Ascending aorta (tissue), 2 donors: ENCODE measurements at regions not wholly inside any gene's neighbourhood (a gene's known extent, or its start where the extent isn't known, plus 50 kb on each side); places are given as distances from the start of the nearest gene placed in this dataset.

Source experiments
- DNase-seq, 2 donors: peaks; one replicate each; pipeline ENCODE4 v3.0.0-alpha.2; 2019; ENCODE audit warnings: low spot score in 2 of 2
- H3K27ac ChIP-seq, 2 donors: fragments of 200-600 bp; sonication (generic); one replicate each; pipeline ENCODE4 v1.5.1; 2016 to 2017; ENCODE audit warnings: mild to moderate bottlenecking in 1 of 2
- H3K27me3 ChIP-seq: fragments of 200-600 bp; sonication (generic); one replicate; pipeline ENCODE4 v1.5.1; 2017
- H3K36me3 ChIP-seq, 2 donors: fragments of 200-600 bp; sonication (generic); one replicate each; pipeline ENCODE4 v1.5.1; 2016
- H3K4me1 ChIP-seq, 2 donors: fragments of 200-600 bp; sonication (generic); one replicate each; pipeline ENCODE4 v1.5.1; 2016 to 2017; ENCODE audit warnings: mild to moderate bottlenecking in 1 of 2
- H3K4me3 ChIP-seq, 2 donors: fragments of 200-600 bp; sonication (generic); one replicate each; pipeline ENCODE4 v1.5.1; 2016 to 2017; ENCODE audit warnings: mild to moderate bottlenecking in 1 of 2
- H3K9me3 ChIP-seq, 2 donors: fragments of 200-600 bp; sonication (generic); one replicate each; pipeline ENCODE4 v1.5.1; 2016
- intact Hi-C: fragments of 100-400 bp; cut with DNase I; formaldehyde crosslinking; loops from one replicate; pipeline ENCODE4 v1.15.1; 2023
- TF ChIP-seq, protein P1 (sequence below), 3 experiments: fragments of 200-600 bp in 2 of 3; fragments of 450-650 bp in 1 of 3; sonication (generic) in 2 of 3; IDR thresholded peaks; one replicate each; pipeline ENCODE4 v1.5.1; 2016 to 2019; ENCODE audit warnings: antibody characterized with exemption in 3 of 3, mild to moderate bottlenecking in 1 of 3, moderate library complexity in 1 of 3

- no peaks in the 10 kb centered on the region for H3K9me3 ChIP-seq
- no peak overlapping the region for H3K4me3 ChIP-seq
- no peaks in the 10 kb centered on the region for H3K4me1 ChIP-seq
- TF ChIP-seq, protein P1, sequence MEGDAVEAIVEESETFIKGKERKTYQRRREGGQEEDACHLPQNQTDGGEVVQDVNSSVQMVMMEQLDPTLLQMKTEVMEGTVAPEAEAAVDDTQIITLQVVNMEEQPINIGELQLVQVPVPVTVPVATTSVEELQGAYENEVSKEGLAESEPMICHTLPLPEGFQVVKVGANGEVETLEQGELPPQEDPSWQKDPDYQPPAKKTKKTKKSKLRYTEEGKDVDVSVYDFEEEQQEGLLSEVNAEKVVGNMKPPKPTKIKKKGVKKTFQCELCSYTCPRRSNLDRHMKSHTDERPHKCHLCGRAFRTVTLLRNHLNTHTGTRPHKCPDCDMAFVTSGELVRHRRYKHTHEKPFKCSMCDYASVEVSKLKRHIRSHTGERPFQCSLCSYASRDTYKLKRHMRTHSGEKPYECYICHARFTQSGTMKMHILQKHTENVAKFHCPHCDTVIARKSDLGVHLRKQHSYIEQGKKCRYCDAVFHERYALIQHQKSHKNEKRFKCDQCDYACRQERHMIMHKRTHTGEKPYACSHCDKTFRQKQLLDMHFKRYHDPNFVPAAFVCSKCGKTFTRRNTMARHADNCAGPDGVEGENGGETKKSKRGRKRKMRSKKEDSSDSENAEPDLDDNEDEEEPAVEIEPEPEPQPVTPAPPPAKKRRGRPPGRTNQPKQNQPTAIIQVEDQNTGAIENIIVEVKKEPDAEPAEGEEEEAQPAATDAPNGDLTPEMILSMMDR (IDR thresholded peaks at IDR 0.05): no peak
- H3K27ac ChIP-seq: no peak overlapping the region
- H3K36me3 ChIP-seq: no peaks in the 10 kb centered on the region
- intact Hi-C loops: no loop called here
- no peak for DNase-seq
- H3K27me3 ChIP-seq: no peaks in the 10 kb centered on the region
Measured at GRCh38 chr2:146370826-146371225, 1474.0 kb upstream of the ACVR2A start.

DNA sequence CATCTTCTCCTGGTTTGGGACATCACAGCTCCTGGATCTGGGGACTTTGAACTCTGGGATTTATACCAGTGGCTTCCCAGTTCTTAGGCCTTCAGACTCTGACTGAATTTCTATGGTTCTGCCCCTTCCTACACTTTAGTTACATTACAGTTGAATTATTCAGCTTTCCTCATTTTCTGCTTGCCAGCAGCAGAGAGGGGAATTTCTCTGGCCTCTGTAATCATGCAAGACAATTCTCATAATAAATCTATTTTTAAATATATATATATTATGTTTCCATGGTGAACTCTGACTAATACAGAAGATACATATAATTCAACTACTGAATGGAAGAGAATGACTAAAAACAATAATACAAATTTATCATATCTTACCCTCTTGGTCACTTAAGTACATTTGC lies 1478.6 kb upstream of the ACVR2A start:
- TF ChIP-seq, protein P1 (IDR thresholded peaks at IDR 0.05): no peak
- intact Hi-C loops: no loop called here

DNA sequence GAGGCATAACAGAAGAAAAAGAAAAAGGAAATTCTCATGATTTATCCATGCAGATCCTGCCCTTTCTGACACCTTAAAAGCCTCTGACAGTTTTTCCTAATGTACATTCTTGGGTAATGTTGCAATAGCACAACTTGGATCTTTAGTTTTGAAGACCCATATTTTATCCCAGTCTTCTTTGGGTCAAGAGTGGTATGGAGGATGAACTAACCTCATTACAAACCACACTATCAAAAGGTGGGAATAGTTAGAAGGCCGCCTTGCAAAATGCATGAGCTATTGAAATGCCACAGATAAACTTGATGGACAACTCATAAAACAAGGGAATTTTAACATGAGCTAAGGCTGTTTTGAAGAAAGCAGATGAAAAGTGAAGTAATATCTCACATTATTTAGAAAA lies 1479.8 kb upstream of the ACVR2A start:
- Histone ChIP-seq H3K9me3 (no peaks in the 10 kb centered on the region), H3K27ac (no peak overlapping the region), H3K4me3 (no peak overlapping the region), H3K36me3 (no peaks in the 10 kb centered on the region), H3K4me1 (no peaks in the 10 kb centered on the region), H3K27me3 (no peaks in the 10 kb centered on the region)
- intact Hi-C loops: no loop called here
- DNase-seq: no peak
- TF ChIP-seq, protein P1 (IDR thresholded peaks at IDR 0.05): no peak

More for the DNA sequence above, 1478.6 kb upstream of the ACVR2A start:
- no peaks in the 10 kb centered on the region for H3K27me3 ChIP-seq
- H3K4me3 ChIP-seq: no peak overlapping the region
- H3K9me3 ChIP-seq: no peaks in the 10 kb centered on the region
- no peak for DNase-seq
- H3K27ac ChIP-seq: no peak overlapping the region
- H3K4me1 ChIP-seq: no peaks in the 10 kb centered on the region
- no peaks in the 10 kb centered on the region for H3K36me3 ChIP-seq

DNA sequence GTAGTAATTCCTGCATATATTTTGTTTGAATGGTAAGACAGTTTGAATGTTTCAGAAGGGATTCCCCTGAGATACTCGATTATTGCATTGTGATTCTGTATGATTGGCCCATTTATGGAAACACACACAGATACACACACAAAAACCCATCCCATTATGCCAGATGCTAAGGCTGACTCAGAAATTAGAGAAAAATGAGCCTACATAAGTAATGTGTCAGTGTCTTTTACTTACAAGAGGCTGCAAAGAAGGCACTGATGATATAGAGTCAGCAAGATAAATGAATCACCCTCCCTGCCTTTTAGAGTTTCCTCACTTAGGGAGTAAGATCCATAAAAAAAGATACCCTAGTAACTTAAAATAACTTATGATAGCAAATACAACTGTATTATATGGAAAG lies 1481.1 kb upstream of the ACVR2A start:
- H3K27ac ChIP-seq: no peak overlapping the region
- H3K4me1 ChIP-seq: no peaks in the 10 kb centered on the region
- TF ChIP-seq, protein P1 (IDR thresholded peaks at IDR 0.05): no peak
- intact Hi-C loops: no loop called here
- DNase-seq: no peak
- no peaks in the 10 kb centered on the region for H3K27me3 ChIP-seq
- no peaks in the 10 kb centered on the region for H3K9me3 ChIP-seq
- H3K36me3 ChIP-seq: no peaks in the 10 kb centered on the region
- H3K4me3 ChIP-seq: no peak overlapping the region

- TF ChIP-seq, protein P1 (IDR thresholded peaks at IDR 0.05): no peak
- no peak overlapping the region for H3K4me3 ChIP-seq
- H3K27me3 ChIP-seq: no peaks in the 10 kb centered on the region
- no peak for DNase-seq
- intact Hi-C loops: no loop called here
- no peaks in the 10 kb centered on the region for H3K9me3 ChIP-seq
- H3K36me3 ChIP-seq: no peaks in the 10 kb centered on the region
- H3K4me1 ChIP-seq: no peaks in the 10 kb centered on the region
- H3K27ac ChIP-seq: no peak overlapping the region
Measured at GRCh38 chr2:146351689-146352088, 1493.1 kb upstream of the ACVR2A start.

- Histone ChIP-seq H3K4me3 (no peak overlapping the region), H3K4me1 (no peaks in the 10 kb centered on the region), H3K9me3 (no peaks in the 10 kb centered on the region), H3K27me3 (no peaks in the 10 kb centered on the region), H3K36me3 (no peaks in the 10 kb centered on the region), H3K27ac (no peak overlapping the region)
- intact Hi-C loops: no loop called here
- DNase-seq: no peak
- TF ChIP-seq, protein P1 (IDR thresholded peaks at IDR 0.05): no peak
Measured at GRCh38 chr2:146349334-146349733, 1495.5 kb upstream of the ACVR2A start.
